MG63 (cell line): ENCODE measurements at regions not wholly inside any gene's neighbourhood (a gene's known extent, or its start where the extent isn't known, plus 50 kb on each side); places are given as distances from the start of the nearest gene placed in this dataset.

ENCODE experiments used
- DNase-seq: peaks from one replicate; pipeline ENCODE4 v3.0.0-alpha.2; 2020
- H3K27me3 ChIP-seq: fragments of 250-450 bp; sonication (Bioruptor Pico); 2 replicates; pipeline ENCODE4 v1.5.1; 2020; ENCODE audit warnings: mild to moderate bottlenecking, moderate library complexity
- H3K36me3 ChIP-seq: fragments of 250-450 bp; sonication (Bioruptor Pico); 2 replicates; pipeline ENCODE4 v1.5.1; 2020; ENCODE audit warnings: mild to moderate bottlenecking, moderate library complexity
- H3K4me3 ChIP-seq: fragments of 250-450 bp; sonication (Bioruptor Pico); 2 replicates; pipeline ENCODE4 v1.5.1; 2020; ENCODE audit warnings: mild to moderate bottlenecking, moderate library complexity
- H3K9me3 ChIP-seq: fragments of 250-450 bp; sonication (Bioruptor Pico); 2 replicates; pipeline ENCODE4 v1.5.1; 2020; ENCODE audit warnings: mild to moderate bottlenecking, moderate library complexity

GRCh38 chr6:163806755-163807499 is 392.4 kb downstream of the QKI start:
- H3K4me3 ChIP-seq = no peak overlapping the region

GRCh38 chr6:163804991-163805390 is 390.5 kb downstream of the QKI start:
- no peaks in the 10 kb centered on the region for H3K27me3 ChIP-seq
- H3K36me3 ChIP-seq = no peaks in the 10 kb centered on the region
- DNase-seq = no peak
- no peaks in the 10 kb centered on the region for H3K9me3 ChIP-seq
- H3K4me3 ChIP-seq = no peak overlapping the region

More at GRCh38 chr6:163806755-163807499, 392.4 kb downstream of the QKI start:
- no peaks in the 10 kb centered on the region for H3K27me3 ChIP-seq
- no peaks in the 10 kb centered on the region for H3K9me3 ChIP-seq
- no peaks in the 10 kb centered on the region for H3K36me3 ChIP-seq
- DNase-seq = no peak

DNA sequence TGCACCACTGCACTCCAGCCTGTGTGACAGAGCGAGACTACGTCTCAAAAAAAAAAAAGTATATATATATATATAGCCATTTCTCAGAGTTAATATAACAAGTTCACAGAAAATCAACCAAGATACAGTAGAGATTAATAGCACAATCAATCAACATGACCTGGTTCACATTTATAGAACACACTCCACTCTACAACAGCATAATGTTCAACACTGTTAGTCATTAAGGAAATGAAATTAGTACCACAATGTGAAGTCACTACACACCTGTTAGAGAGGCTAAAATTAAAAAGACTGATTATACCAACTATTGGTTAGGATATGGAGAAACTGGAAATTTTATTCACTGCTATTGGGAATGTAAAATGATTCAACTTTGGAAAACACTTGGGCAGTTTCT is 387.7 kb downstream of the QKI start:
- Histone ChIP-seq H3K9me3 (no peaks in the 10 kb centered on the region), H3K27me3 (no peaks in the 10 kb centered on the region)
- no peak for DNase-seq

DNA sequence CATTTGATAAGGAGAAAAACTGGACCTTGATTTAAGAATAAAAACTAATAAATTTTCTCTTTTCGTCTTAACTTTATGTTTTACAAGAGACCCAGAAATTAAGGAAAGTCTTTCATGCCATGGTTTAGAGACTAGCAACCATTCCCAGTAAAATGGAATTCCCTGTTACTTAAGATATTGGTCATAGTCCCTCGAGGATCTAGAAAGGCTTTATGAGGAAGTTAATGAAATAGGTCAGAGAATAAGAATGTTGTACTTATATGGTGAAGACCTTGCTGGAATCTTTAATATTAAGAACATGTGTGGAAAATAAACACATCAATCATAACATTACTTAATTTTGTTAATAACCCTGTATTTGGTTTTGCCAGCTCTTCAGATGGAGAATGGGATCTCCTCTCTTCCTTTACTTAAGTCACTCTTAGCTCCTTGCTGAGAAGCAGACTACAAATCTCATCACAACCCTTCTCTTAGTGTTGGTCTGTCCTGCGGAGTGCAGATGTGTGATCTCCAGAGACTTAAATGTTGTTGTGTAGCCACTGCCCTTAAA is 382.9 kb downstream of the QKI start:
- Histone ChIP-seq H3K4me3 (no peak overlapping the region), H3K27me3 (no peaks in the 10 kb centered on the region), H3K36me3 (no peaks in the 10 kb centered on the region), H3K9me3 (no peaks in the 10 kb centered on the region)
- no peak for DNase-seq

More for the DNA sequence above, 387.7 kb downstream of the QKI start:
- Histone ChIP-seq H3K36me3 (no peaks in the 10 kb centered on the region), H3K4me3 (no peak overlapping the region)

DNA sequence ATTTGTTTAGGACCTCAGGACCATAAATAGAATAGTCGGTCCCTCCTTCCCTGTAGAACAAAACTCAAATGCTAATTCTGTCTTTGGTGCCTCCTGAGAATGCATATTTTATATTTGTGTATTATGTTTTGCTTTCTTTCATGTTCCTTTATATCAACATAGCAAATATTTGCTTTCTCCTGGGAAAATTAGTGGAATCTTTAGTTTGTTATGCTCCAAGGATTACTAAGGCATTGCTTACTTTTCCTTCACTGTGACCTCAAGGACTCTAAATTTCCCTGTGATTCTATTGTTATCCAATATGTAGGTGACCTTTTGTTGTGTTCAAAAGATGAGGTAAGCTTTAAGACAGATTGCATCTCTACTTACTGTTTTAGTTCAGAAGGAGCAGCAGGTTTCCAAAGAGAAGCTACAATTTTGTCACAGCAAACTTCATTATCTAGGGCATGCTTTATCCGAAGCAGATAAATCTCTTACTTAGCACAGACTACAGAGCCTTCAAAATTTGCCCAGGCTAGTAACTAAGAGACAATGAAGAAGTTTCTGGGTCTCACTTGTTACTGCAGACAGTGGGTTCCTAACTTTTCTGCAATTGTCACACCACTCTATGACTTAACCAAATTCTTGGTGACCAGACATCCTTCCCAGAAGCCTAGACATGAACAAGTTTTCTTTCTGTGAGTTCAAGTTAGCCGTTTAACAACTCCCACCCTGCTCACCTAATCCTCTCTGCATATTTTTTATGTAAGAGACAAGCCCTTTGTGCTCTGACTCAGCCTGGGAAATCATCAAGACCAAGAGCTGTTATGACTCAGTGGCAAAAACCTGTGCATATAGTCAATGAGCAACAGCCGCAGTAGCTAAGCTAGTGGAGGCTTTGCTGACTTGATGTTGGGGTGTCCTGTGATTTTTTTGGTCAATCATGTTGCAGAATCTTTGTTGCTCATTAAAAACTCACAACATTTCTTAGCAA is 378.8 kb downstream of the QKI start:
- no peaks in the 10 kb centered on the region for H3K9me3 ChIP-seq
- DNase-seq = peak; percentile 54
- H3K4me3 ChIP-seq = no peak overlapping the region
- H3K36me3 ChIP-seq = no peaks in the 10 kb centered on the region
- H3K27me3 ChIP-seq = no peaks in the 10 kb centered on the region

DNA sequence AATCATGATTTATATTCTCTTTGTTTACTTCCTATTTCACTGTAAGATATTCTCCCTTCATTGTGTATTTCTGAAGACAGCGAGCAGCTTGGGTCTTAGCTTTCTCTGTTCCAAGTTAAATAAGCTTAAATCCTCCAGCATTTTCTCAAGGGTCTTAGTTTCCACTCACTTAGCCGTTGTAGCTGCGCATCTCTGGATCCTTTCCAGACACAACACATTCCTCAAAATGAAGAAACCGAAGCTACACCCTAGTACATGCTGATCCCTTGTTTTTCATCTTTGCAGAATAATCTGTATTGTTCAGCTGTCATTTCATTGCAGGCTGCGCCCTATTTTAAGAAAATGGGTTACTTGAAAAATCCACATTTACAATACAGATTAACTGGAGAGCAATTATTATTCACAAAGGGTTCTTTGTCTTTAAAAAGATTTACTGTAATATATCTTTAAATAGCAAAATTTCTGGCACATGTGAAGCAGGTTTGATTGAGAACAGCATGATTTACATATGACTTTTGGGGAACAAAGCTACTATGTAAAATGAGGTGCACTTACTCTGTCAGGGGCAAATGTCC is 375.8 kb downstream of the QKI start:
- no peak for DNase-seq

DNA sequence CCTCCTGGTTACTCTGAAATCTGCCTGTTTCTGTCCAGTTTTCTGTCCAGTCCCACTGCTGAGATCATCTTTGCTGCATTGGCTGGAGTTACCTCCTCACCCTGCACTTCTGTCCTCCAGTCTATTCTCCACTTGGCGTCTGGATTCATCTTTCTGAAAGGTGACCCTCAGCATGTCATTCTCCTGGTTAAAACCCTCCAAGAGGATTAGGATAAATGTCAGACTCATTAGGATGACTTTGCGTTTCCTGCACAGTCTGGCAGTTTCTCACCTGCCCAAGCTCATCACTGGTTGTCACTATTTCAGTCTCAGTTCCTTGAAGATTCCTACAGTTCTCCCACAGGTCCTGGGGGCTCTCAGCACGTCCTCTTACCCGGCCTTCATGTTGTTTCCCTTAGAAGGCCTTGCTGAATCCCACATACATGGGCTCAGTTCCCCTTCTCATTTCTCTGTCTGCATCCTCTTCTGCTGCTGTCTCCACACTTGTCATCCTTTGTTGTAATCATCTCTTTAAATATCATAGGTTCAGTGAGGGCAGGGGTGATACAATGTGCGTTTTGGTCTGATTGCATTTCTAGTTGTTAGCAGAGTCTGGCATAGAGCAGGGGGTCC is 374.8 kb downstream of the QKI start:
- no peaks in the 10 kb centered on the region for H3K27me3 ChIP-seq
- H3K4me3 ChIP-seq = no peak overlapping the region
- H3K36me3 ChIP-seq = no peaks in the 10 kb centered on the region
- H3K9me3 ChIP-seq = no peaks in the 10 kb centered on the region
- no peak for DNase-seq

More for the DNA sequence above, 375.8 kb downstream of the QKI start:
- Histone ChIP-seq H3K4me3 (no peak overlapping the region), H3K36me3 (no peaks in the 10 kb centered on the region), H3K9me3 (no peaks in the 10 kb centered on the region), H3K27me3 (no peaks in the 10 kb centered on the region)

DNA sequence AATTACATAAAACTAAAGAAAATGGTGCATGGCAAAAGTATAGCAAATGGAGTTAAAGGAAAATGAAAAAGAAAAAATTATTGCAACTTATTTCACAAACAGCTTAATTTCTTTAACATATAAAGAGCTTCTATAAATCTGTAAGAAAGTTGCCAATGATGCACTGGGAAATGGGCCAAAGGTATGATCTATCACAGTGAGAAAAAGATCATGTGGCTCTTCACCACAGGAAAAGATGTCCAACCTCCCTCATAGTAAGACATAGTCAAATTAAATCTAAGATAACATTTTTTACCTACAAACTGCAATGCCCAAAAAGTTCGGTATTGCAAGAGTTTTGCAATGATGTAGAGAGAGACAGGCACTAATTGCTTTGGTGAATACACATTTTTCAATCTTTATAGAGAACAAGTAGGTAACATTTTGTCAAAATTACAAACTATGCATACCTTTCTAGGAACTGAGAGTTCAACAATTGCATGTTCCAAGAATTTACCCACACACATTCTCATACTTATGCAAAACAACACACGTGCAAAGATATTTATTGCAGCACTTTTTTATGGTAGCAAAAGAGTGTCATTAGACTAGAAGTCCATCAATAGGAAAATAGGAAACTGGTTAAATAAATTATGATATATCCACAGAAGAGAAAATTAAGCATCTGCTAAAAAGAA is 372.6 kb downstream of the QKI start:
- no peaks in the 10 kb centered on the region for H3K36me3 ChIP-seq
- no peaks in the 10 kb centered on the region for H3K27me3 ChIP-seq
- no peaks in the 10 kb centered on the region for H3K9me3 ChIP-seq
- H3K4me3 ChIP-seq = no peak overlapping the region
- no peak for DNase-seq

GRCh38 chr6:163782436-163783003 is 368.0 kb downstream of the QKI start:
- Histone ChIP-seq H3K9me3 (no peaks in the 10 kb centered on the region), H3K4me3 (no peak overlapping the region), H3K27me3 (no peaks in the 10 kb centered on the region), H3K36me3 (no peaks in the 10 kb centered on the region)
- no peak for DNase-seq

GRCh38 chr6:163780994-163781393 is 366.5 kb downstream of the QKI start:
- peak; percentile 50 for DNase-seq
- H3K9me3 ChIP-seq = no peaks in the 10 kb centered on the region
- H3K4me3 ChIP-seq = no peak overlapping the region
- no peaks in the 10 kb centered on the region for H3K27me3 ChIP-seq
- no peaks in the 10 kb centered on the region for H3K36me3 ChIP-seq

DNA sequence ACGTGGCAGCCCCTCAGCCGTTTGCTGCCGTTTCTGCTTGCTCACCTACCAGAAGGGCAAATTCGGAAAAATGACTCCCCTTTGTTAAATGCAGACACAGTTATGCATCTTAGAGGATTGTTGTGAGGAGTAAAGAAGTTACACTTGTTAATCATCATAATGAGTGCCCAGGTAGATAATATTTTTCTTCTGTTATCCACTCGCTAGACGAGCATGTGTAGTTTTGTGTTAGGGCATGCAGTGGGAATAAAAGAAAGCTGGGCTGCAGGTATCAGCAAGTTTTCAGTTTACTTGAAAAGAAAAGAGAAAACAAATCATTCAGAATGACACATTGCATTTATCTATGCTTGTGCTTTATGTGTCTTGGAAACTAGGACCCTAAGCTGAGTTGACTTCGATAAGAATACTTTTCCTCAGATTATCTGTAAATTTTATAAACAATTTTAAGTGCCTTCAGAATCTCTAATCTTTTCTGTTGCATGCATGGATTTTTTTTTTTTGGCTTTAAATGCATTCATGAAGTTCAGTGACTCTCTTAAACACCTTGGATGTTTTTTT is 365.3 kb downstream of the QKI start:
- Histone ChIP-seq H3K36me3 (no peaks in the 10 kb centered on the region), H3K27me3 (no peaks in the 10 kb centered on the region), H3K4me3 (no peak overlapping the region), H3K9me3 (no peaks in the 10 kb centered on the region)
- no peak for DNase-seq

GRCh38 chr6:163777716-163778115 is 363.2 kb downstream of the QKI start:
- Histone ChIP-seq H3K4me3 (no peak overlapping the region), H3K27me3 (no peaks in the 10 kb centered on the region), H3K9me3 (no peaks in the 10 kb centered on the region), H3K36me3 (no peaks in the 10 kb centered on the region)
- DNase-seq = no peak

DNA sequence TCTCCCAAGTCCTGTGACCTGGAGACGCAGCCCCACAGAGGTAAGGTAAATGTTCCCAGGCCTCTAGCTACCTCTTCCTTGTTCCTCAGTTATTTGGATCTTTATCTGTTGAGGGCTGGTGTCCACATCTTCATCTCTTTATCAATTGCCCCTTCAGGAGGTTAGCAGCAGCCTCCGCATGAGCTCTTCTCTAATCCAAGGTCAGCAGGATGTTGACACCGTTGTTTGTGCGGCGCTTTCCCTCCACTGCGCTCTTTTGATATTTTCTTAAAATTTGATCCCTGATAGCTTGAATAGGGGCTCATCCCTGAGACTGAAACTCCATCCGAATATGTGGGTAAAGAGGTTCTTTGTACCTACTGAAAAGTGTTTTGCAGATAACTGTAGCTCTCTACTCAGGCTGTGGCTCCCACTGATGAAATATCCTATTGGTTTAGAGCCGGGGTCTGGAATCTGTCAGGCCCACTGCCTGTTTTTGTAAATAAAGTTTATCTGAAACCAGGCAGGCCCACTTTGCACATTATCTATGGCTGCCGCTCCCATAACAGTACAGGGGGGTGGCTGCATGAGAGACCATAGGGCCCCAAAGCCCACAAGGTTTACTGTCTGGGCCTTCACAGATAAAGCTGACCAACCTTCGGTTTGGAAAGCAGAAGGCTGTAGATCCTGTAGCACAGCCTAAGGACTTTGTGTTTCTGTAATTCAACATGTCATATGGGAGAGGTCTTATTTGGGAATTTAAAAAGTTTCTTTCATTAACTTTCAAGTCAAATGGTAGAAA is 362.6 kb downstream of the QKI start:
- H3K36me3 ChIP-seq = no peaks in the 10 kb centered on the region
- no peak for DNase-seq
- no peak overlapping the region for H3K4me3 ChIP-seq
- no peaks in the 10 kb centered on the region for H3K27me3 ChIP-seq
- H3K9me3 ChIP-seq = no peaks in the 10 kb centered on the region

- no peak for DNase-seq
- Histone ChIP-seq H3K36me3 (no peaks in the 10 kb centered on the region), H3K4me3 (no peak overlapping the region), H3K9me3 (no peaks in the 10 kb centered on the region), H3K27me3 (no peaks in the 10 kb centered on the region)
Measured at GRCh38 chr6:163776196-163776905, 361.8 kb downstream of the QKI start.
